ENCODE measurements at regions not wholly inside any gene's neighbourhood (a gene's known extent, or its start where the extent isn't known, plus 50 kb on each side); places are given as distances from the start of the nearest gene placed in this dataset.

DNA sequence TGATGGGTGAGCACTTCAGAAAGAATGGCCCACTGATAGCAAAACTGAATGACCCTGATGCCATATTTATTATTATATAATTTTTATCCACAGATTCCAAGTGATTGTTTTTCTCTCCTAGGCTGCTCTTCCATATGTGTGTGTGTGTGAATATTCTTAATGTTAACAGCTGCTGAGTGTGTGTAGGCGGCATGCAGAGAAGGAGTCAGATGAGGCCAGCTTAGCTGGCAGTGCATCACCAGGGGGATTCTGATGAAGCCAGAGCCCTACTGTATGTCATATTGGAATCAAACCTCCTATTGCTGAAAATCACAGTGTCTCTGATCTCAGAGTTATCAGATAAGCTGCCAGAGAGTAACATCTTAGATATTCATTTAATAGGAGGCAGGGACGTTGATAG is 177.1 kb downstream of the DMAC1 start:
- no peak for DNase-seq
- no peaks in the 10 kb centered on the region for H3K9me3 ChIP-seq (ENCODE audit: control insufficient read depth, low read length)
- no peak for ATAC-seq
- H3K27me3 ChIP-seq (ENCODE audit: control insufficient read depth, insufficient read depth) = no peaks in the 10 kb centered on the region
- no peak overlapping the region for H3K4me3 ChIP-seq (ENCODE audit: low read length)
- H3K4me1 ChIP-seq (ENCODE audit: control insufficient read depth, insufficient read depth, low read length) = no peaks in the 10 kb centered on the region
- no peak overlapping the region for H3K27ac ChIP-seq (ENCODE audit: low read length)
- WGBS = 41% methylated on average over 2 of the region's 2 CpGs
- intact Hi-C loops (cut with DNase I) = no loop called here

DNA sequence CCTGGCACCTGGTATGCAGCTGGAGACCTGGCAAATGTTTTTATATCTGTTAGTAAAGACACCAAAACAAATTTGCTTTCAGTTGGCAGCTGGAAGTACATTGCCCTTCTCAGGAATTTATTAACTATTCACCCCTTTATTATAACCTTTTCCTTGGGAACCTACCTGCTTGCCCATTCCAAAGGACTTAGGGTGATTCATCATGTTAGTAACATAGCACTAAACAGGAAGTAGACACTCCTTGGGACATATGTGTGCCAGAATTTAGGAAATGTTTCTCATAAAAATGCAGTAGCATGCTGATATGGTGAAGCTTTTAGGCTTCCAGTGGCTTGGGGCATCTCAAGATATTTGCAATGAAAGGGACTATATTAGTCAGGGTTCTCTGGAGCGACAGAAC is 184.2 kb downstream of the DMAC1 start:
- no peak for DNase-seq
- intact Hi-C loops (cut with DNase I) = no loop called here
- WGBS = 91% methylated on average over 1 of the region's 1 CpG

DNA sequence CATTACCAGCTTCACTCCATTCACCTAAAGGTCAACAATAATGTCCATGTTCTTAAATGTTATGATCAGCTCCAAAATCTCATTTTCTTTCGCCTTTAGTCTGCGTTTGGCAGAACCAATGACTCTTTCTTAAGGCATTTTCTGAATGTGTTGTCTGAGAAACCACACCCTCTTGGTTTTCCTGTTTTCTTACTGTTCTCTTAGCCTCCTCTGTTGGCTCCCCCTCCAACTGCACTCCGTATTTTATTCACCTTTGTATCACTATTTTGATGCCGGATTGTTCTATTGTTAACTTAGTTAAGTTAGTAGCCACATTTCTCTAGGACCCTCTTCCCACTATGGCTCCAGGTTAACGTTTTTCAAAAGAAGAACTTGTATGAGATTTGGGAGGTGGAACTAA is 185.6 kb downstream of the DMAC1 start:
- Histone ChIP-seq H3K27me3 (ENCODE audit: control insufficient read depth, insufficient read depth) (no peaks in the 10 kb centered on the region), H3K4me1 (ENCODE audit: control insufficient read depth, insufficient read depth, low read length) (no peaks in the 10 kb centered on the region), H3K27ac (ENCODE audit: low read length) (no peak overlapping the region), H3K4me3 (ENCODE audit: low read length) (no peak overlapping the region), H3K9me3 (ENCODE audit: control insufficient read depth, low read length) (no peaks in the 10 kb centered on the region)
- 60% methylated on average over 5 of the region's 5 CpGs for WGBS
- ATAC-seq (no peak), DNase-seq (no peak)
- intact Hi-C loops (cut with DNase I) = no loop called here

More for the DNA sequence above, 184.2 kb downstream of the DMAC1 start:
- H3K27ac ChIP-seq (ENCODE audit: low read length) = no peak overlapping the region
- ATAC-seq = no peak
- no peak overlapping the region for H3K4me3 ChIP-seq (ENCODE audit: low read length)
- no peaks in the 10 kb centered on the region for H3K9me3 ChIP-seq (ENCODE audit: control insufficient read depth, low read length)
- no peaks in the 10 kb centered on the region for H3K27me3 ChIP-seq (ENCODE audit: control insufficient read depth, insufficient read depth)
- no peaks in the 10 kb centered on the region for H3K4me1 ChIP-seq (ENCODE audit: control insufficient read depth, insufficient read depth, low read length)

DNA sequence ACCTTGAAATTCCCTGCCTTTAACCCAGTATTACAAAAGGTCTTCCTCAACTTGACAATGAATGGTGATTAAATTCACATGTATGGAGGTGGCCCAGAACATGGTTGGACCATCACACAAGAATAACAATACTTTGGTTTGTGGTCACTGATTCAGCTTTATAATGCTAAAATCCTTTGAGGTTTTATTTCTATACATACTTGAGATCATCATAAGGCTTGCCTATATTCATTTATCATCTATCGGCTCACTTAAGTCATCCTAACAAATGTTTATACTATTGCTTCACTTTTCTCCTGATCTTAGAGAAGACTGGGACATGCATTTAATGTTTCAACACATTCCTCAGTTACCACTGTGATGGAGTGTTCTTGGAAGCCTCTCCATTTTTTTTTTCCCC is 191.3 kb downstream of the DMAC1 start:
- H3K4me1 ChIP-seq (ENCODE audit: control insufficient read depth, insufficient read depth, low read length) = no peaks in the 10 kb centered on the region
- 89% methylated on average over 1 of the region's 1 CpG for WGBS

DNA sequence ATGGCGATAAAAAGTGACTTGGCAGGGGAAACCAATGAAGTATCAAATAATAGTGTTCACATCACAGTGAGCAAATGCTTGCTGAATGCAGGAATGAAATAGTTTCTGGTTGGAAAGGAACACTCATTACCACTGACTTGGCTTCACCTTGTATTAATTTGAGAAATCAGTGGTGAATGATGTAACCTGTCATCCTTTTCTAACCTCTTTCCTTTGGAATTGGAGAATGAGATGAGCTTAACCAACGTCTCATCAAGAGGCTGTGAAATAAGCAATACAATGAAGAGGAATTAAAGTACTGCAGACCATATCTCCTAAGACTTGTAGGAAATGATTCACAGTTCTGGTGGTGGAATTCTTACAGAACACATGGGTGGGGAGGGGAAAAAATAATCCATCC is 192.2 kb downstream of the DMAC1 start:
- H3K27me3 ChIP-seq (ENCODE audit: control insufficient read depth, insufficient read depth) = no peaks in the 10 kb centered on the region
- WGBS = 19% methylated on average over 2 of the region's 2 CpGs
- intact Hi-C loops (cut with DNase I) = no loop called here

More for the DNA sequence above, 191.3 kb downstream of the DMAC1 start:
- H3K27ac ChIP-seq (ENCODE audit: low read length) = no peak overlapping the region
- H3K27me3 ChIP-seq (ENCODE audit: control insufficient read depth, insufficient read depth) = no peaks in the 10 kb centered on the region
- H3K4me3 ChIP-seq (ENCODE audit: low read length) = no peak overlapping the region
- DNase-seq (no peak), ATAC-seq (no peak)
- intact Hi-C loops (cut with DNase I) = no loop called here
- H3K9me3 ChIP-seq (ENCODE audit: control insufficient read depth, low read length) = no peaks in the 10 kb centered on the region

DNA sequence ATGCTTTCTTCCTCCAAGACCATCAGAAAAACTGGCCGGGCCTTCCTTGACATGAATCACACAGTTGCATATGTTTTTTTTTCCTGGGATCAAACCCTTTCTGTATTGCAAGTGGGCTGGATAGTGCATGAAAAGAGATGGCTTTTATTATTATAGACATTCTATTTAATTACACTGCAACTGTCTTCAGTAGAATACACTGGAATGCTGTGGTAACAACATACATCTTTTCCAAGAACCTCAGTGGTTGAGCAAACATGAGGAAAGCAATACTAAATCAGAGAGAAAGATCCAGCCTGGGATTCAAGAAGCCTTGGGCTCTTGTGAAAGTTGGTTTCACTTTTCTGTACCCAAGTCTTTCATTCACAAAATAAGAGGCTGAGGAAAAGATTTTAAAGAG is 193.0 kb downstream of the DMAC1 start:
- 77% methylated on average over 1 of the region's 1 CpG for WGBS
- intact Hi-C loops (cut with DNase I) = no loop called here
- H3K9me3 ChIP-seq (ENCODE audit: control insufficient read depth, low read length) = no peaks in the 10 kb centered on the region
- H3K27me3 ChIP-seq (ENCODE audit: control insufficient read depth, insufficient read depth) = no peaks in the 10 kb centered on the region
- no peak for DNase-seq
- ATAC-seq = no peak
- no peaks in the 10 kb centered on the region for H3K4me1 ChIP-seq (ENCODE audit: control insufficient read depth, insufficient read depth, low read length)
- H3K27ac ChIP-seq (ENCODE audit: low read length) = no peak overlapping the region
- H3K4me3 ChIP-seq (ENCODE audit: low read length) = no peak overlapping the region

More for the DNA sequence above, 192.2 kb downstream of the DMAC1 start:
- ATAC-seq (no peak), DNase-seq (no peak)
- no peaks in the 10 kb centered on the region for H3K4me1 ChIP-seq (ENCODE audit: control insufficient read depth, insufficient read depth, low read length)
- H3K4me3 ChIP-seq (ENCODE audit: low read length) = no peak overlapping the region
- H3K27ac ChIP-seq (ENCODE audit: low read length) = no peak overlapping the region
- H3K9me3 ChIP-seq (ENCODE audit: control insufficient read depth, low read length) = no peaks in the 10 kb centered on the region

DNA sequence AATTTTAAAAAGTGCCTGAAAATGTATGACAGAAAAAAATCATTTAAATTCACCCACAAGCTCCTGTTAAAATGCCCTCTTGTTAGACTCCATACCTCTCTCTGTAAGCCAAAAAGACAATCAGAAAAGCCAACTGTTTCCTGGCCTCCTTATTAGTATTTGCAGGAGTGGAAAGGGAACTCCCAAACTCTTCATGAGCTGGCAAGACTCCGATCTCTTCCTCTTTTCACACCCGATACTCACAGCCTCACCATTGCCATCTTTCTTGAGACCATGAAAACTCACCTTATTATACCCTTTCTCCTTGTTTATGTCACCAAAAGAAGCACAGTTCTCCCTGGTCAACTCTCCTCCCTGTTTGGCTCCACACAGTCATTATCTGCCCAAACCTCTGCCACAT is 197.8 kb downstream of the DMAC1 start:
- DNase-seq (no peak), ATAC-seq (no peak)
- H3K27me3 ChIP-seq (ENCODE audit: control insufficient read depth, insufficient read depth) = no peaks in the 10 kb centered on the region
- H3K4me3 ChIP-seq (ENCODE audit: low read length) = no peak overlapping the region
- no peaks in the 10 kb centered on the region for H3K4me1 ChIP-seq (ENCODE audit: control insufficient read depth, insufficient read depth, low read length)
- H3K27ac ChIP-seq (ENCODE audit: low read length) = no peak overlapping the region
- no peaks in the 10 kb centered on the region for H3K9me3 ChIP-seq (ENCODE audit: control insufficient read depth, low read length)
- intact Hi-C loops (cut with DNase I) = no loop called here
- 73% methylated on average over 2 of the region's 2 CpGs for WGBS

DNA sequence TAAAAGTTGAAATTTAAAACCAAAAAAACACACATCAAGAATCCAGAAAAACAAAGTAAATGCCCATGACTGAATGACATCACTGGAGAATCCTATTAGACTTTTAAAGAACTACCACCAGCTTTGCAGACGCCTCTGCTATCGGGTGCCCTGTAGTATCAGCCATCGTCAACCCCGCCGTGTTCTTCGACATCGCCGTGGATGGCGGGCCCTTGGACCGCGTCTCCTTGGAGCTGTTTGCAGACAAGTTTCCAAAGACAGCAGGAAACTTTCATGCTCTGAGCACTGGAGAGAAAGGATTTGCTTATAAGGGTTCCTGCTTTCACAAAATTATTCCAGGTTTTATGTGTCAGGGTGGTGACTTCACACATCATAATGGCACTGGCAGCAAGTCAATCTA is 201.9 kb downstream of the DMAC1 start:
- 97% methylated on average over 11 of the region's 11 CpGs for WGBS

DNA sequence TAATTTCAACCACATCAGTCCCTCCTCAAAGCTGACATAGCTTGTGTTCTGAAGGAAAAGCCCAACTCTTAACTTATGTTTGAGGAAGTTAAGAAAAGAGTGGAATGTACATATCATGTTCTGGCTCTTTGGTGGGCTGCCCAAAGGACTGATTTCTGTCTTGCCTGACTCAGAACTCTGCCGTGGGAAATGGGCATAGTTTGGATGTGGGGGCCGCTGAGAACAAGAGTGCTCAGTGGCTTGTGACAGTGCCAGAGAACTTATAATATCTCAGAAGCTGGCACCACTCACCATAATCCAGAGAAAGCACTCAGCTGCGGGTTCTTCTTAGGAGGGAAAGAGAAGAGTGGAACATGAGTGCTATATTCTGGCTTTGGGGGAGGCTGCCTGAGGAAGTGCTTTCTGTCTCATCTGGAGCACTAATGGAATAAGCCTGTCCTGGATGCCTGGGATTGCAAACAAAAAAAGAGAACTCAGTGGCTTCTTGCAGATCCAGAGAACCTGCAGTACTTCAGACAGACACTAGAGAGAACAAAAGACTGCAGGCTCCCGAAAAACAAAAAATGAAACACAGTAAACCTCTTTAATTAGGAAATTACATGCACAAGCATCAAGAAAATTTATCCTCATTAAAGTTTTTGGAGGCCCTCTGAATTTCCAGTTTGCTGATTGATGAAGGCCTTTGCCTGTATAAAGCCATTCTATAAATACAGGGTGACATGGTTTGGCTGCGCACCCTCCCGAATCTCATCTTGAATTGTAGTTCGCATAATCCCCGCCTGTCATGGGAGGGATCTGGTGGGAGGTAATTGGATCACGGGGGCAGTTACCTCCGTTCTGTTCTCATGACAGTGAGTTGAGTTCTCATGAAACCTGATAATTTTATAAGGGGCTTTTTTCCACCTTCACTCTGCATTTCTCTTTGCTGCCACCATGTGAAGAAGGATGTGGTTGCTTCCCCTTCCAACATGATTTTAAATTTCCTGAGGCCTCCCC is 207.0 kb downstream of the DMAC1 start:
- Histone ChIP-seq H3K9me3 (ENCODE audit: control insufficient read depth, low read length) (no peaks in the 10 kb centered on the region), H3K27me3 (ENCODE audit: control insufficient read depth, insufficient read depth) (no peaks in the 10 kb centered on the region), H3K4me3 (ENCODE audit: low read length) (no peak overlapping the region), H3K27ac (ENCODE audit: low read length) (no peak overlapping the region), H3K4me1 (ENCODE audit: control insufficient read depth, insufficient read depth, low read length) (no peaks in the 10 kb centered on the region)
- ATAC-seq (no peak), DNase-seq (no peak)
- intact Hi-C loops (cut with DNase I) = no loop called here
- 61% methylated on average over 10 of the region's 10 CpGs for WGBS

More for the DNA sequence above, 201.9 kb downstream of the DMAC1 start:
- Histone ChIP-seq H3K27me3 (ENCODE audit: control insufficient read depth, insufficient read depth) (no peaks in the 10 kb centered on the region), H3K4me1 (ENCODE audit: control insufficient read depth, insufficient read depth, low read length) (no peaks in the 10 kb centered on the region), H3K4me3 (ENCODE audit: low read length) (no peak overlapping the region), H3K27ac (ENCODE audit: low read length) (no peak overlapping the region), H3K9me3 (ENCODE audit: control insufficient read depth, low read length) (no peaks in the 10 kb centered on the region)
- intact Hi-C loops (cut with DNase I) = no loop called here
- ATAC-seq = no peak
- DNase-seq = no peak

DNA sequence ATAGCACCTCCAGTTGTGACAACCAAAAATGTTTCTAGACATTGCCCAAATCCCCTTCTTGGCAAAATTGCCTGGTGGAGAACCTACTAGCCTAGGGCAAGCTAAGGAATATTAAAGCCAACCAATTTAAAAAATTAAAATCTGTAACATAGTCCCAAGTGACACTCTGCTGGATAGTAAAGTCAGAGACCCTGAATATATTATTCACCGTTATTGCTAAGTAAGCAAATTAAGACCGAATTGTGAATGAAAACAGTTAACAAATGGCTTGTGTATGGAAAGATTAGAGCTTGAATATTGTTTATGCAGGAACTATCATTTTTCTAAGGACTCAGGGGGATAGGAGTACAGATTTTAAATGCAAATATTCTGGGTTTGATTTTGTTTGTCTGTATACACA is 208.1 kb downstream of the DMAC1 start:
- ATAC-seq (no peak), DNase-seq (no peak)
- Histone ChIP-seq H3K9me3 (ENCODE audit: control insufficient read depth, low read length) (no peaks in the 10 kb centered on the region), H3K4me3 (ENCODE audit: low read length) (no peak overlapping the region), H3K4me1 (ENCODE audit: control insufficient read depth, insufficient read depth, low read length) (no peaks in the 10 kb centered on the region), H3K27me3 (ENCODE audit: control insufficient read depth, insufficient read depth) (no peaks in the 10 kb centered on the region), H3K27ac (ENCODE audit: low read length) (no peak overlapping the region)
- intact Hi-C loops (cut with DNase I) = no loop called here
- 79% methylated on average over 2 of the region's 2 CpGs for WGBS

DNA sequence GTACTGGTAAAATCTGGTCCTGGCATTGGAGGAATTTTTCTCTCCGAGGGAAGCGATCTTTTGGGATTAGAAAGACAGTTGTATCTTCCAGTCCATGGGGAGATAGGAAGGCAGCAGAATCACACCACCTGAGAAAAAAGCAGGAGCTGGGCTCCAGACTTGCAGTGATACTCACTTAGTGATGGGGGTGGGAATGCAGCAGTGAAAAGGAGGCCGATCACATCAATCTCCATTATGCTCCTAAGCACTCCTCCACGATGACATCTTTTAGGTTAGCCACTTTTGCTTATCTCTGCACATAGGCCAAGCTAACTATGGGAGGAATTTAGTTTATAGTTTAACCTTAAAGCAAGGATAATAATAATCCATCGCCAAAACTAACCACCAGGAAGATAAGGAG is 219.0 kb downstream of the DMAC1 start:
- ATAC-seq (no peak), DNase-seq (no peak)
- Histone ChIP-seq H3K9me3 (ENCODE audit: control insufficient read depth, low read length) (no peaks in the 10 kb centered on the region), H3K27ac (ENCODE audit: low read length) (no peak overlapping the region), H3K4me1 (ENCODE audit: control insufficient read depth, insufficient read depth, low read length) (no peaks in the 10 kb centered on the region), H3K4me3 (ENCODE audit: low read length) (no peak overlapping the region), H3K27me3 (ENCODE audit: control insufficient read depth, insufficient read depth) (no peaks in the 10 kb centered on the region)
- intact Hi-C loops (cut with DNase I) = no loop called here
- WGBS = 60% methylated on average over 5 of the region's 5 CpGs

Measured in right cardiac atrium (tissue), 5 donors.